ENCODE measurements at regions not wholly inside any gene's neighbourhood (a gene's known extent, or its start where the extent isn't known, plus 50 kb on each side); places are given as distances from the start of the nearest gene placed in this dataset.
"Not testable (repeated sequence)": the region's sequence is repeated elsewhere in the genome, so short reads cannot be mapped to it uniquely, and the experiment has no call there.

- DNase-seq = no peak
- intact Hi-C loops (cut with DNase I) = no loop called here
These were observed 76.3 kb downstream of the DRAM2 start for GRCh38 chr1:111063595-111063994.

GRCh38 chr1:111062624-111063023 lies 77.3 kb downstream of the DRAM2 start:
- intact Hi-C loops (cut with DNase I) = no loop called here

GRCh38 chr1:111062081-111062480 lies 77.8 kb downstream of the DRAM2 start:
- intact Hi-C loops (cut with DNase I) = no loop called here
- DNase-seq = no peak

More at GRCh38 chr1:111062624-111063023, 77.3 kb downstream of the DRAM2 start:
- no peak for DNase-seq

- intact Hi-C loops (cut with DNase I) = no loop called here
- DNase-seq = no peak
These were observed 85.2 kb downstream of the DRAM2 start for GRCh38 chr1:111054656-111055055.

- intact Hi-C loops (cut with DNase I) = no loop called here
- DNase-seq = no peak
These were observed 87.6 kb downstream of the DRAM2 start for GRCh38 chr1:111052246-111052645.

GRCh38 chr1:111048253-111048652 lies 84.5 kb upstream of the LRIF1 start:
- intact Hi-C loops (cut with DNase I) = not testable (repeated sequence)

GRCh38 chr1:111045033-111045722 lies 81.5 kb upstream of the LRIF1 start:
- DNase-seq = no peak
- intact Hi-C loops (cut with DNase I) = no loop called here

More at GRCh38 chr1:111048253-111048652, 84.5 kb upstream of the LRIF1 start:
- not testable (repeated sequence) for DNase-seq

- intact Hi-C loops (cut with DNase I) = no loop called here
- peak in 15 of 42 donors; percentile 6 to 70 (median 21) for DNase-seq
These were observed 68.7 kb upstream of the LRIF1 start for GRCh38 chr1:111032295-111032897.

GRCh38 chr1:111030590-111030989 lies 66.9 kb upstream of the LRIF1 start:
- intact Hi-C loops (cut with DNase I) = no loop called here
- peak in 10 of 42 donors; percentile 5 to 56 (median 22) for DNase-seq

GRCh38 chr1:111025109-111025508 lies 61.4 kb upstream of the LRIF1 start:
- no peak for DNase-seq
- intact Hi-C loops (cut with DNase I) = no loop called here

- no peak for DNase-seq
- intact Hi-C loops (cut with DNase I) = no loop called here
These were observed 51.5 kb upstream of the LRIF1 start for GRCh38 chr1:111015222-111015621.

All from head of caudate nucleus (tissue), 42 donors.